GM23338 (cell line): ENCODE measurements at regions not wholly inside any gene's neighbourhood (a gene's known extent, or its start where the extent isn't known, plus 50 kb on each side); places are given as distances from the start of the nearest gene placed in this dataset.

Experiments
- CREB1 ChIP-seq: fragments of 250-450 bp; sonication (Bioruptor Pico); IDR thresholded peaks from 2 replicates; pipeline ENCODE4 v1.5.0; 2020; ENCODE audit warnings: low read depth, mild to moderate bottlenecking, moderate library complexity
- CTCF ChIP-seq, 2 experiments: fragments of 200-600 bp in 1 of 2; sonication (generic) in 1 of 2; conservative IDR thresholded peaks; 2 replicates each; pipeline versions ENCODE4 v1.5.1 to v1.6.1; 2016 to 2017; ENCODE audit warnings: antibody characterized with exemption in 2 of 2, low read depth in 2 of 2, mild to moderate bottlenecking in 2 of 2, moderate library complexity in 1 of 2
- EZH2 ChIP-seq: fragments of 200-600 bp; sonication (generic); IDR thresholded peaks from one replicate; pipeline ENCODE4 v1.8.0; 2017; ENCODE audit warnings: antibody characterized with exemption, mild to moderate bottlenecking, low read depth; ENCODE audit not compliant: unreplicated experiment
- EZH2phosphoT487 ChIP-seq: fragments of 200-600 bp; sonication (generic); IDR thresholded peaks from one replicate; pipeline ENCODE4 v1.8.1; 2018; ENCODE audit warnings: antibody characterized with exemption; ENCODE audit not compliant: unreplicated experiment
- JUNB ChIP-seq: IDR thresholded peaks from one replicate; pipeline ENCODE4 v1.6.1; 2016; ENCODE audit warnings: antibody characterized with exemption; ENCODE audit not compliant: unreplicated experiment
- NANOG ChIP-seq: IDR thresholded peaks from 2 replicates; pipeline ENCODE4 v1.6.1; 2016; ENCODE audit warnings: antibody characterized with exemption, borderline replicate concordance
- POLR2AphosphoS5 ChIP-seq: IDR thresholded peaks from 2 replicates; pipeline ENCODE4 v1.6.1; 2016; ENCODE audit warnings: antibody characterized with exemption, low read depth
- STAT1 ChIP-seq: IDR thresholded peaks from one replicate; pipeline ENCODE4 v1.6.1; 2016; ENCODE audit warnings: antibody characterized with exemption; ENCODE audit not compliant: unreplicated experiment
- ZNF114 ChIP-seq: fragments of 250-450 bp; sonication (Bioruptor Pico); IDR thresholded peaks from 2 replicates; pipeline ENCODE4 v1.5.0; 2020; ENCODE audit warnings: mild to moderate bottlenecking, moderate library complexity
- ZNF331 ChIP-seq: fragments of 250-450 bp; sonication (Bioruptor Pico); IDR thresholded peaks from 2 replicates; pipeline ENCODE4 v1.5.0; 2020; ENCODE audit warnings: low read depth, mild to moderate bottlenecking, moderate library complexity
- TF ChIP-seq, protein P1 (sequence below): IDR thresholded peaks from one replicate; pipeline ENCODE4 v1.6.1; 2018; ENCODE audit warnings: antibody characterized with exemption; ENCODE audit not compliant: unreplicated experiment
- TF ChIP-seq, protein P2 (sequence below): IDR thresholded peaks from 2 replicates; pipeline ENCODE4 v1.6.1; 2016; ENCODE audit warnings: antibody characterized with exemption
- TF ChIP-seq, protein P3 (sequence below): fragments of 250-450 bp; sonication (Bioruptor Pico); IDR thresholded peaks from 2 replicates; pipeline ENCODE4 v1.5.0; 2020; ENCODE audit warnings: mild to moderate bottlenecking, moderate library complexity

- TF ChIP-seq, protein P1, sequence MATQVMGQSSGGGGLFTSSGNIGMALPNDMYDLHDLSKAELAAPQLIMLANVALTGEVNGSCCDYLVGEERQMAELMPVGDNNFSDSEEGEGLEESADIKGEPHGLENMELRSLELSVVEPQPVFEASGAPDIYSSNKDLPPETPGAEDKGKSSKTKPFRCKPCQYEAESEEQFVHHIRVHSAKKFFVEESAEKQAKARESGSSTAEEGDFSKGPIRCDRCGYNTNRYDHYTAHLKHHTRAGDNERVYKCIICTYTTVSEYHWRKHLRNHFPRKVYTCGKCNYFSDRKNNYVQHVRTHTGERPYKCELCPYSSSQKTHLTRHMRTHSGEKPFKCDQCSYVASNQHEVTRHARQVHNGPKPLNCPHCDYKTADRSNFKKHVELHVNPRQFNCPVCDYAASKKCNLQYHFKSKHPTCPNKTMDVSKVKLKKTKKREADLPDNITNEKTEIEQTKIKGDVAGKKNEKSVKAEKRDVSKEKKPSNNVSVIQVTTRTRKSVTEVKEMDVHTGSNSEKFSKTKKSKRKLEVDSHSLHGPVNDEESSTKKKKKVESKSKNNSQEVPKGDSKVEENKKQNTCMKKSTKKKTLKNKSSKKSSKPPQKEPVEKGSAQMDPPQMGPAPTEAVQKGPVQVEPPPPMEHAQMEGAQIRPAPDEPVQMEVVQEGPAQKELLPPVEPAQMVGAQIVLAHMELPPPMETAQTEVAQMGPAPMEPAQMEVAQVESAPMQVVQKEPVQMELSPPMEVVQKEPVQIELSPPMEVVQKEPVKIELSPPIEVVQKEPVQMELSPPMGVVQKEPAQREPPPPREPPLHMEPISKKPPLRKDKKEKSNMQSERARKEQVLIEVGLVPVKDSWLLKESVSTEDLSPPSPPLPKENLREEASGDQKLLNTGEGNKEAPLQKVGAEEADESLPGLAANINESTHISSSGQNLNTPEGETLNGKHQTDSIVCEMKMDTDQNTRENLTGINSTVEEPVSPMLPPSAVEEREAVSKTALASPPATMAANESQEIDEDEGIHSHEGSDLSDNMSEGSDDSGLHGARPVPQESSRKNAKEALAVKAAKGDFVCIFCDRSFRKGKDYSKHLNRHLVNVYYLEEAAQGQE = no peak
- TF ChIP-seq CREB1 (CRISPR knock-in tag) (no peak), EZH2 (no peak), CTCF (conservative IDR thresholded peaks at IDR 0.05; ENCODE audit: low read depth in 2 of 2) (no peak), JUNB (no peak), STAT1 (no peak), POLR2AphosphoS5 (no peak), EZH2phosphoT487 (no peak), ZNF331 (CRISPR knock-in tag) (no peak), ZNF114 (no peak), NANOG (no peak)
- TF ChIP-seq, protein P2, sequence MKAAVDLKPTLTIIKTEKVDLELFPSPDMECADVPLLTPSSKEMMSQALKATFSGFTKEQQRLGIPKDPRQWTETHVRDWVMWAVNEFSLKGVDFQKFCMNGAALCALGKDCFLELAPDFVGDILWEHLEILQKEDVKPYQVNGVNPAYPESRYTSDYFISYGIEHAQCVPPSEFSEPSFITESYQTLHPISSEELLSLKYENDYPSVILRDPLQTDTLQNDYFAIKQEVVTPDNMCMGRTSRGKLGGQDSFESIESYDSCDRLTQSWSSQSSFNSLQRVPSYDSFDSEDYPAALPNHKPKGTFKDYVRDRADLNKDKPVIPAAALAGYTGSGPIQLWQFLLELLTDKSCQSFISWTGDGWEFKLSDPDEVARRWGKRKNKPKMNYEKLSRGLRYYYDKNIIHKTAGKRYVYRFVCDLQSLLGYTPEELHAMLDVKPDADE = no peak
- TF ChIP-seq, protein P3, sequence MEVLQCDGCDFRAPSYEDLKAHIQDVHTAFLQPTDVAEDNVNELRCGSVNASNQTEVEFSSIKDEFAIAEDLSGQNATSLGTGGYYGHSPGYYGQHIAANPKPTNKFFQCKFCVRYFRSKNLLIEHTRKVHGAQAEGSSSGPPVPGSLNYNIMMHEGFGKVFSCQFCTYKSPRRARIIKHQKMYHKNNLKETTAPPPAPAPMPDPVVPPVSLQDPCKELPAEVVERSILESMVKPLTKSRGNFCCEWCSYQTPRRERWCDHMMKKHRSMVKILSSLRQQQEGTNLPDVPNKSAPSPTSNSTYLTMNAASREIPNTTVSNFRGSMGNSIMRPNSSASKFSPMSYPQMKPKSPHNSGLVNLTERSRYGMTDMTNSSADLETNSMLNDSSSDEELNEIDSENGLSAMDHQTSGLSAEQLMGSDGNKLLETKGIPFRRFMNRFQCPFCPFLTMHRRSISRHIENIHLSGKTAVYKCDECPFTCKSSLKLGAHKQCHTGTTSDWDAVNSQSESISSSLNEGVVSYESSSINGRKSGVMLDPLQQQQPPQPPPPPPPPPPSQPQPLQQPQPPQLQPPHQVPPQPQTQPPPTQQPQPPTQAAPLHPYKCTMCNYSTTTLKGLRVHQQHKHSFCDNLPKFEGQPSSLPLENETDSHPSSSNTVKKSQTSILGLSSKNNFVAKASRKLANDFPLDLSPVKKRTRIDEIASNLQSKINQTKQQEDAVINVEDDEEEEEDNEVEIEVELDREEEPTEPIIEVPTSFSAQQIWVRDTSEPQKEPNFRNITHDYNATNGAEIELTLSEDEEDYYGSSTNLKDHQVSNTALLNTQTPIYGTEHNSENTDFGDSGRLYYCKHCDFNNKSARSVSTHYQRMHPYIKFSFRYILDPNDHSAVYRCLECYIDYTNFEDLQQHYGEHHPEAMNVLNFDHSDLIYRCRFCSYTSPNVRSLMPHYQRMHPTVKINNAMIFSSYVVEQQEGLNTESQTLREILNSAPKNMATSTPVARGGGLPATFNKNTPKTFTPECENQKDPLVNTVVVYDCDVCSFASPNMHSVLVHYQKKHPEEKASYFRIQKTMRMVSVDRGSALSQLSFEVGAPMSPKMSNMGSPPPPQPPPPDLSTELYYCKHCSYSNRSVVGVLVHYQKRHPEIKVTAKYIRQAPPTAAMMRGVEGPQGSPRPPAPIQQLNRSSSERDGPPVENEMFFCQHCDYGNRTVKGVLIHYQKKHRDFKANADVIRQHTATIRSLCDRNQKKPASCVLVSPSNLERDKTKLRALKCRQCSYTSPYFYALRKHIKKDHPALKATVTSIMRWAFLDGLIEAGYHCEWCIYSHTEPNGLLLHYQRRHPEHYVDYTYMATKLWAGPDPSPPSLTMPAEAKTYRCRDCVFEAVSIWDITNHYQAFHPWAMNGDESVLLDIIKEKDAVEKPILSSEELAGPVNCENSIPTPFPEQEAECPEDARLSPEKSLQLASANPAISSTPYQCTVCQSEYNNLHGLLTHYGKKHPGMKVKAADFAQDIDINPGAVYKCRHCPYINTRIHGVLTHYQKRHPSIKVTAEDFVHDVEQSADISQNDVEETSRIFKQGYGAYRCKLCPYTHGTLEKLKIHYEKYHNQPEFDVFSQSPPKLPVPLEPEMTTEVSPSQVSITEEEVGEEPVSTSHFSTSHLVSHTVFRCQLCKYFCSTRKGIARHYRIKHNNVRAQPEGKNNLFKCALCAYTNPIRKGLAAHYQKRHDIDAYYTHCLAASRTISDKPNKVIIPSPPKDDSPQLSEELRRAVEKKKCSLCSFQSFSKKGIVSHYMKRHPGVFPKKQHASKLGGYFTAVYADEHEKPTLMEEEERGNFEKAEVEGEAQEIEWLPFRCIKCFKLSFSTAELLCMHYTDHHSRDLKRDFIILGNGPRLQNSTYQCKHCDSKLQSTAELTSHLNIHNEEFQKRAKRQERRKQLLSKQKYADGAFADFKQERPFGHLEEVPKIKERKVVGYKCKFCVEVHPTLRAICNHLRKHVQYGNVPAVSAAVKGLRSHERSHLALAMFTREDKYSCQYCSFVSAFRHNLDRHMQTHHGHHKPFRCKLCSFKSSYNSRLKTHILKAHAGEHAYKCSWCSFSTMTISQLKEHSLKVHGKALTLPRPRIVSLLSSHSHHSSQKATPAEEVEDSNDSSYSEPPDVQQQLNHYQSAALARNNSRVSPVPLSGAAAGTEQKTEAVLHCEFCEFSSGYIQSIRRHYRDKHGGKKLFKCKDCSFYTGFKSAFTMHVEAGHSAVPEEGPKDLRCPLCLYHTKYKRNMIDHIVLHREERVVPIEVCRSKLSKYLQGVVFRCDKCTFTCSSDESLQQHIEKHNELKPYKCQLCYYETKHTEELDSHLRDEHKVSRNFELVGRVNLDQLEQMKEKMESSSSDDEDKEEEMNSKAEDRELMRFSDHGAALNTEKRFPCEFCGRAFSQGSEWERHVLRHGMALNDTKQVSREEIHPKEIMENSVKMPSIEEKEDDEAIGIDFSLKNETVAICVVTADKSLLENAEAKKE (CRISPR knock-in tag) = no peak
These were observed 232.1 kb upstream of the ARSJ start for GRCh38 chr4:114211556-114211955.
